H9 (cell line): ENCODE measurements at regions not wholly inside any gene's neighbourhood (a gene's known extent, or its start where the extent isn't known, plus 50 kb on each side); places are given as distances from the start of the nearest gene placed in this dataset.
"Not testable (repeated sequence)": the region's sequence is repeated elsewhere in the genome, so short reads cannot be mapped to it uniquely, and the experiment has no call there.

Experiments used
- DNase-seq: peaks from one replicate; pipeline ENCODE4 v3.0.0-alpha.2; 2017
- H2AFZ ChIP-seq: one replicate; pipeline ENCODE4 v1.6.1; 2013; ENCODE audit warnings: mild to moderate bottlenecking, low read length, control low read depth, moderate library complexity
- H2AK5ac ChIP-seq: 2 replicates; pipeline ENCODE4 v1.6.1; 2013; ENCODE audit warnings: low read length, control low read depth, mixed read lengths; ENCODE audit not compliant: insufficient read length
- H2BK120ac ChIP-seq: one replicate; pipeline ENCODE4 v1.6.1; 2013; ENCODE audit warnings: low read depth, mild to moderate bottlenecking, low read length, control low read depth, inconsistent platforms; ENCODE audit not compliant: poor library complexity, severe bottlenecking
- H2BK12ac ChIP-seq: 2 replicates; pipeline ENCODE4 v1.6.1; 2013; ENCODE audit warnings: low read length, control low read depth, mixed read lengths, low read depth; ENCODE audit not compliant: insufficient read length
- H2BK15ac ChIP-seq: 2 replicates; pipeline ENCODE4 v1.6.1; 2013; ENCODE audit warnings: low read depth, low read length, control low read depth
- H2BK20ac ChIP-seq: one replicate; pipeline ENCODE4 v1.6.1; 2013; ENCODE audit warnings: low read depth, mild to moderate bottlenecking, low read length, control low read depth, inconsistent platforms; ENCODE audit not compliant: poor library complexity, severe bottlenecking
- H2BK5ac ChIP-seq: 2 replicates; pipeline ENCODE4 v1.6.1; 2013; ENCODE audit warnings: low read length, control low read depth, mixed read lengths; ENCODE audit not compliant: insufficient read length
- H3K14ac ChIP-seq: 2 replicates; pipeline ENCODE4 v1.6.1; 2013; ENCODE audit warnings: low read length, control low read depth; ENCODE audit not compliant: insufficient read depth
- H3K18ac ChIP-seq: 2 replicates; pipeline ENCODE4 v1.6.1; 2013; ENCODE audit warnings: low read depth, mild to moderate bottlenecking, mixed read lengths, low read length, control low read depth; ENCODE audit not compliant: insufficient read length
- H3K23ac ChIP-seq: 2 replicates; pipeline ENCODE4 v1.6.1; 2013; ENCODE audit warnings: low read length, control low read depth, mixed read lengths, low read depth; ENCODE audit not compliant: insufficient read length
- H3K23me2 ChIP-seq: 2 replicates; pipeline ENCODE4 v1.6.1; 2013; ENCODE audit warnings: low read depth, mild to moderate bottlenecking, mixed read lengths, low read length, control low read depth; ENCODE audit not compliant: insufficient read length, poor library complexity, severe bottlenecking
- H3K27ac ChIP-seq: 2 replicates; pipeline ENCODE4 v1.5.1; 2013; ENCODE audit warnings: low read length, control low read depth, mixed read lengths, low read depth; ENCODE audit not compliant: insufficient read length
- H3K27me3 ChIP-seq: 2 replicates; pipeline ENCODE4 v1.6.1; 2013; ENCODE audit warnings: low read length, control low read depth, inconsistent platforms; ENCODE audit not compliant: insufficient read depth
- H3K4ac ChIP-seq: 2 replicates; pipeline ENCODE4 v1.6.1; 2013; ENCODE audit warnings: low read depth, mild to moderate bottlenecking, control low read depth, inconsistent platforms, low read length, moderate library complexity
- H3K4me1 ChIP-seq: 2 replicates; pipeline ENCODE4 v1.6.1; 2013; ENCODE audit warnings: low read length, control low read depth, inconsistent platforms; ENCODE audit not compliant: insufficient read depth
- H3K4me2 ChIP-seq: 2 replicates; pipeline ENCODE4 v1.6.1; 2013; ENCODE audit warnings: low read length, control low read depth, mixed read lengths; ENCODE audit not compliant: insufficient read length, insufficient read depth
- H3K56ac ChIP-seq: 2 replicates; pipeline ENCODE4 v1.6.1; 2013; ENCODE audit warnings: low read depth, mild to moderate bottlenecking, mixed read lengths, low read length, control low read depth; ENCODE audit not compliant: insufficient read length
- H3K79me1 ChIP-seq: 2 replicates; pipeline ENCODE4 v1.6.1; 2013; ENCODE audit warnings: low read depth, mild to moderate bottlenecking, moderate library complexity, low read length, control low read depth, inconsistent platforms; ENCODE audit not compliant: insufficient read depth, poor library complexity, severe bottlenecking
- H3K79me2 ChIP-seq: 2 replicates; pipeline ENCODE4 v1.6.1; 2013; ENCODE audit warnings: low read length, control low read depth, inconsistent platforms; ENCODE audit not compliant: insufficient read depth
- H3K9ac ChIP-seq: 2 replicates; pipeline ENCODE4 v1.6.1; 2013; ENCODE audit warnings: low read length, control low read depth, mixed read lengths; ENCODE audit not compliant: insufficient read length; ENCODE audit errors: extremely low read depth
- H3K9me3 ChIP-seq: one replicate; pipeline ENCODE4 v1.6.1; 2013; ENCODE audit warnings: low read depth, low read length, inconsistent platforms; ENCODE audit not compliant: control insufficient read depth
- H3T11ph ChIP-seq: one replicate; pipeline ENCODE4 v1.6.1; 2013; ENCODE audit warnings: mild to moderate bottlenecking, low read length, control low read depth, inconsistent platforms
- H4K20me1 ChIP-seq: one replicate; pipeline ENCODE4 v1.6.1; 2013; ENCODE audit not compliant: control insufficient read depth, insufficient read length, insufficient read depth
- H4K5ac ChIP-seq: 2 replicates; pipeline ENCODE4 v1.6.1; 2013; ENCODE audit warnings: low read depth, mild to moderate bottlenecking, mixed read lengths, low read length, control low read depth; ENCODE audit not compliant: insufficient read length
- H4K8ac ChIP-seq: replicated peaks from 2 replicates; pipeline ENCODE4 v1.6.1; 2013; ENCODE audit warnings: low read length, control low read depth, mixed read lengths, low read depth; ENCODE audit not compliant: insufficient read length
- H4K91ac ChIP-seq: 2 replicates; pipeline ENCODE4 v1.6.1; 2013; ENCODE audit warnings: low read depth, mild to moderate bottlenecking, moderate library complexity, mixed read lengths, low read length, control low read depth; ENCODE audit not compliant: insufficient read length
- H3K27ac Mint-ChIP-seq, 3 experiments: 2 replicates in 2 of 3; 3 replicates in 1 of 3; pipeline ENCODE4 v1.8.0; 2020 to 2021; ENCODE audit warnings: mixed read lengths in 3 of 3, mild to moderate bottlenecking in 1 of 3, moderate library complexity in 1 of 3
- H3K27me3 Mint-ChIP-seq: 2 replicates; pipeline ENCODE4 v1.8.0; 2021; ENCODE audit warnings: low read depth, mild to moderate bottlenecking, moderate library complexity, mixed read lengths
- H3K36me3 Mint-ChIP-seq, 3 experiments: 2 replicates in 2 of 3; 3 replicates in 1 of 3; pipeline ENCODE4 v1.8.0; 2020 to 2021; ENCODE audit warnings: low read depth in 3 of 3, mixed read lengths in 3 of 3; ENCODE audit not compliant: insufficient read depth in 1 of 3
- H3K4me1 Mint-ChIP-seq, 2 experiments: 2 replicates each; pipeline ENCODE4 v1.8.0; 2020; ENCODE audit warnings: mixed read lengths in 2 of 2
- H3K4me3 Mint-ChIP-seq, 2 experiments: 2 replicates in 1 of 2; 3 replicates in 1 of 2; pipeline ENCODE4 v1.8.0; 2020 to 2021; ENCODE audit warnings: mild to moderate bottlenecking in 2 of 2, mixed read lengths in 2 of 2, moderate library complexity in 1 of 2
- H3K9me3 Mint-ChIP-seq, 2 experiments: 2 replicates in 1 of 2; 3 replicates in 1 of 2; pipeline ENCODE4 v1.8.0; 2020; ENCODE audit warnings: mild to moderate bottlenecking in 2 of 2, mixed read lengths in 2 of 2, moderate library complexity in 1 of 2
- WGBS: extraction: QIAGEN DNeasy Blood & Tissue Kit; methylation state at CpG from one replicate; pipeline ENCODE4 v1.1.7; 2013; ENCODE audit warnings: missing lambda C conversion rate, low lambda C conversion rate, mixed read lengths; ENCODE audit not compliant: insufficient read length; ENCODE audit errors: extremely low coverage; 5-methylcytosine and 5-hydroxymethylcytosine counted together
- TF ChIP-seq, protein P1 (sequence below): fragments of 200-600 bp; sonication (generic); conservative IDR thresholded peaks from 3 replicates; pipeline ENCODE4 v1.8.0; 2021; ENCODE audit warnings: antibody characterized with exemption, mild to moderate bottlenecking

DNA sequence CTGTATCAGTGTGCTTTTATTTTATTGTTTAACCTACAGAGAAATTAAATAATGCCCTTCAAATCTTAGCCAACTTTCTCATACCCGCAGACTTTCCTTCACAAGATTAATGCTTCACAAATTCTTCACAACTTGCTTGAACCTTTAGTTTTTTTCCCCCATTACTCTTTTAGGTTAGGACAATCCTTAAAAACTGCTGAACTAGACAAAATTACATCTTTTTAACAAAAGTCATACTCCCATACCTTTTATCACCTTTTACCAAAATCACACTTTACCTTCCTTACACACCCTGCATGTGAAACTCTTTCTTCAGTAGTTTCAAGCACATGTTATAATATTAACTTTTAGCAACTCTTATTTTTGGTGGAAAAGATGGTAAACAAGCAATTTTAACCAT lies 58.5 kb downstream of the SCGB2B2 start:
- Histone ChIP-seq H3T11ph (no peak overlapping the region), H3K9ac (no peak overlapping the region), H3K14ac (no peak overlapping the region), H2AK5ac (no peak overlapping the region), H2BK120ac (no peak overlapping the region), H4K5ac (no peak overlapping the region), H3K9me3 (peaks cover 10% of the 10 kb centered on the region), H3K23ac (no peak overlapping the region), H3K4me1 (no peaks in the 10 kb centered on the region), H4K20me1 (no peaks in the 10 kb centered on the region), H3K27me3 (no peaks in the 10 kb centered on the region), H3K27ac (no peak overlapping the region), H3K79me1 (no peaks in the 10 kb centered on the region), H3K79me2 (no peaks in the 10 kb centered on the region), H2BK12ac (no peak overlapping the region), H3K23me2 (no peaks in the 10 kb centered on the region), H3K56ac (no peak overlapping the region), H3K4ac (no peak overlapping the region), H2BK15ac (no peak overlapping the region), H3K18ac (no peak overlapping the region), H4K8ac (no peak overlapping the region), H2AFZ (no peak overlapping the region), H3K4me2 (no peak overlapping the region), H4K91ac (no peak overlapping the region), H2BK5ac (no peak overlapping the region), H2BK20ac (no peak overlapping the region)
- DNase-seq = no peak
- TF ChIP-seq, protein P1, sequence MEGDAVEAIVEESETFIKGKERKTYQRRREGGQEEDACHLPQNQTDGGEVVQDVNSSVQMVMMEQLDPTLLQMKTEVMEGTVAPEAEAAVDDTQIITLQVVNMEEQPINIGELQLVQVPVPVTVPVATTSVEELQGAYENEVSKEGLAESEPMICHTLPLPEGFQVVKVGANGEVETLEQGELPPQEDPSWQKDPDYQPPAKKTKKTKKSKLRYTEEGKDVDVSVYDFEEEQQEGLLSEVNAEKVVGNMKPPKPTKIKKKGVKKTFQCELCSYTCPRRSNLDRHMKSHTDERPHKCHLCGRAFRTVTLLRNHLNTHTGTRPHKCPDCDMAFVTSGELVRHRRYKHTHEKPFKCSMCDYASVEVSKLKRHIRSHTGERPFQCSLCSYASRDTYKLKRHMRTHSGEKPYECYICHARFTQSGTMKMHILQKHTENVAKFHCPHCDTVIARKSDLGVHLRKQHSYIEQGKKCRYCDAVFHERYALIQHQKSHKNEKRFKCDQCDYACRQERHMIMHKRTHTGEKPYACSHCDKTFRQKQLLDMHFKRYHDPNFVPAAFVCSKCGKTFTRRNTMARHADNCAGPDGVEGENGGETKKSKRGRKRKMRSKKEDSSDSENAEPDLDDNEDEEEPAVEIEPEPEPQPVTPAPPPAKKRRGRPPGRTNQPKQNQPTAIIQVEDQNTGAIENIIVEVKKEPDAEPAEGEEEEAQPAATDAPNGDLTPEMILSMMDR = no peak
- peaks cover 62 to 74% of the 10 kb centered on the region in 2 experiments for H3K9me3 Mint-ChIP-seq
- no CpG with 5 or more reads among the region's 1 CpG for WGBS
- no peaks in the 10 kb centered on the region for H3K4me1 Mint-ChIP-seq
- H3K36me3 Mint-ChIP-seq = peaks cover 2 to 7% (median 3%) of the 10 kb centered on the region in 3 experiments; a peak in 4 of 7 replicates
- peaks cover 4% of the 10 kb centered on the region; the same call in 1 of the 2 replicates for H3K27me3 Mint-ChIP-seq
- no peak overlapping the region for H3K4me3 Mint-ChIP-seq
- H3K27ac Mint-ChIP-seq = no peak overlapping the region

DNA sequence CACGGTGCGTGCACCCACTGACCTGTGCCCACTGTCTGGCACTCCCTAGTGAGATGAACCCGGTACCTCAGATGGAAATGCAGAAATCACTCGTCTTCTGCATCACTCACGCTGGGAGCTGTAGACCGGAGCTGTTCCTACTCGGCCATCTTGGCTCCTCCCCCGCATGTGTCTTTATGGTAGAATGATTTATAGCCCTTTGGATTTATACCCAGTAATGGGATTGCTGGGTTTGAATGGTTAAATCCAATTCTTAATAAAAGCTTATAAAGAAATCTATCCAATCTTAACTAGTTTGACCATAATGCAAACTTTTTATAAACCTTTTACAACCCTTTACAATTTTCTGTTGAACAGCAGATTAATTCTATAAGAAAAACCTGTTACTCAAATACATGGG lies 59.0 kb downstream of the SCGB2B2 start:
- not testable (repeated sequence) for H2BK120ac ChIP-seq, H3K9me3 ChIP-seq, H4K20me1 ChIP-seq, H3K4ac ChIP-seq, H3K18ac ChIP-seq, H4K91ac ChIP-seq, H3K23ac ChIP-seq, H3K14ac ChIP-seq, H3K27ac ChIP-seq, H3K79me2 ChIP-seq, H3K36me3 Mint-ChIP-seq, H3K4me1 Mint-ChIP-seq, H2AFZ ChIP-seq, H2BK12ac ChIP-seq, H3K4me1 ChIP-seq, H3K9ac ChIP-seq, H3K79me1 ChIP-seq, H2BK20ac ChIP-seq, H3K56ac ChIP-seq, H3K27me3 ChIP-seq, H2BK5ac ChIP-seq, H4K5ac ChIP-seq, H4K8ac ChIP-seq, H3K27me3 Mint-ChIP-seq, H3K4me3 Mint-ChIP-seq, H2BK15ac ChIP-seq, DNase-seq, H3K27ac Mint-ChIP-seq, H3K23me2 ChIP-seq, H3K4me2 ChIP-seq, H2AK5ac ChIP-seq, H3T11ph ChIP-seq
- peaks cover 63 to 75% of the 10 kb centered on the region in 2 experiments for H3K9me3 Mint-ChIP-seq
- WGBS = no CpG with 5 or more reads among the region's 8 CpGs
